A549 (cell line): ENCODE measurements at regions not wholly inside any gene's neighbourhood (a gene's known extent, or its start where the extent isn't known, plus 50 kb on each side); places are given as distances from the start of the nearest gene placed in this dataset.

Source experiments
- ATAC-seq, 2 experiments: fragments of 200-7000 bp in 1 of 2; fragments of >200 bp in 1 of 2; cut with Nextera tagmentation in 1 of 2; cut with Tn5 transposase in 1 of 2; 3 replicates each; pipeline versions ENCODE4 v1.8.0 to v1.9.1; 2018 to 2020; ENCODE audit warnings: mild to moderate bottlenecking in 1 of 2, moderate library complexity in 1 of 2
- CTCF ChIA-PET: fragments of 300-600 bp; sonication (Branson Sonifier 250); formaldehyde crosslinking; extraction: SDS; loops from one replicate; lab custom pipeline; 2021; ENCODE audit warnings: antibody characterized with exemption, inconsistent platforms; lab: Yijun Ruan, JAX
- POLR2A ChIA-PET: fragments of 350-600 bp; formaldehyde crosslinking; extraction: SDS; loops from one replicate; lab custom pipeline; 2021; ENCODE audit warnings: antibody characterized with exemption, inconsistent platforms; lab: Yijun Ruan, JAX
- DNase-seq, 2 experiments: peaks; one replicate each; pipeline versions ENCODE4 v3.0.0 to v3.0.0-alpha.2; 2011 to 2016; ENCODE audit warnings: low read depth in 1 of 2, low spot score in 1 of 2
- FAIRE-seq: peaks from 2 replicates; lab custom pipeline; 2011; peaks lifted over from hg19 to GRCh38; lab: Jason Lieb, UNC
- H3K27ac ChIP-seq, 2 experiments: fragments of >200 bp; sonication (Bioruptor Twin); formaldehyde crosslinking; 3 replicates each; pipeline ENCODE4 v1.5.1; 2016 to 2017
- H3K4me1 ChIP-seq: fragments of >200 bp; sonication (Bioruptor Twin); formaldehyde crosslinking; 3 replicates; pipeline ENCODE4 v1.6.1; 2016
- H3K4me2 ChIP-seq: fragments of >200 bp; sonication (Bioruptor Twin); formaldehyde crosslinking; 3 replicates; pipeline ENCODE4 v1.6.1; 2016
- H3K4me3 ChIP-seq: fragments of >200 bp; sonication (Bioruptor Twin); formaldehyde crosslinking; 3 replicates; pipeline ENCODE4 v1.5.1; 2016
- H3K9me3 ChIP-seq: fragments of >200 bp; sonication (Bioruptor Twin); formaldehyde crosslinking; 3 replicates; pipeline ENCODE4 v1.6.1; 2016
- BHLHE40 ChIP-seq: IDR thresholded peaks from 2 replicates; pipeline ENCODE4 v1.6.1; 2012; ENCODE audit warnings: low read depth, low read length, inconsistent platforms
- CBX2 ChIP-seq: fragments of 200-600 bp; sonication (generic); IDR thresholded peaks from 2 replicates; pipeline ENCODE4 v1.6.1; 2016; ENCODE audit warnings: low read depth, mild to moderate bottlenecking, borderline replicate concordance
- CEBPB ChIP-seq, 2 experiments: fragments of >200 bp in 1 of 2; sonication (Bioruptor Twin) in 1 of 2; formaldehyde crosslinking in 1 of 2; IDR thresholded peaks; 2 replicates each; pipeline ENCODE4 v1.6.1; 2012 to 2016
- CHD4 ChIP-seq: fragments of 200-600 bp; sonication (generic); IDR thresholded peaks from 2 replicates; pipeline ENCODE4 v1.6.1; 2016; ENCODE audit warnings: antibody characterized with exemption, mild to moderate bottlenecking, borderline replicate concordance
- FOSB ChIP-seq: fragments of 250-450 bp; sonication (Bioruptor Pico); IDR thresholded peaks from 2 replicates; pipeline ENCODE4 v1.5.0; 2020; ENCODE audit warnings: mild to moderate bottlenecking, moderate library complexity
- FOSL2 ChIP-seq, 2 experiments: fragments of 450-650 bp in 1 of 2; fragments of >200 bp in 1 of 2; sonication (Bioruptor Twin) in 1 of 2; formaldehyde crosslinking; IDR thresholded peaks; 2 replicates each; pipeline versions ENCODE4 v1.5.0 to v1.6.1; 2016 to 2020; ENCODE audit warnings: mild to moderate bottlenecking in 1 of 2, moderate library complexity in 1 of 2
- FOXS1 ChIP-seq: fragments of 250-450 bp; sonication (Bioruptor Pico); IDR thresholded peaks from 2 replicates; pipeline ENCODE4 v1.5.0; 2020; ENCODE audit warnings: mild to moderate bottlenecking, moderate library complexity
- HOXB13 ChIP-seq: fragments of 250-450 bp; sonication (Bioruptor Pico); IDR thresholded peaks from 2 replicates; pipeline ENCODE4 v1.5.0; 2020; ENCODE audit warnings: low read depth, mild to moderate bottlenecking, moderate library complexity
- HOXB5 ChIP-seq: fragments of 250-450 bp; sonication (Bioruptor Pico); IDR thresholded peaks from 2 replicates; pipeline ENCODE4 v1.5.0; 2020; ENCODE audit warnings: mild to moderate bottlenecking, moderate library complexity
- KDM5A ChIP-seq: fragments of 200-600 bp; sonication (generic); IDR thresholded peaks from 2 replicates; pipeline ENCODE4 v1.6.1; 2016; ENCODE audit warnings: antibody characterized with exemption, mild to moderate bottlenecking
- MAFK ChIP-seq: fragments of 450-650 bp; IDR thresholded peaks from 2 replicates; pipeline ENCODE4 v1.6.1; 2014; ENCODE audit not compliant: partially characterized antibody
- MAZ ChIP-seq: fragments of 150-350 bp; IDR thresholded peaks from 2 replicates; pipeline ENCODE4 v1.6.1; 2014; ENCODE audit warnings: antibody characterized with exemption, low read depth, low read length, borderline replicate concordance
- NFE2L2 ChIP-seq: fragments of 150-350 bp; conservative IDR thresholded peaks from 2 replicates; pipeline ENCODE4 v1.6.1; 2014; ENCODE audit warnings: low read length
- POLR2AphosphoS2 ChIP-seq: conservative IDR thresholded peaks from 2 replicates; pipeline ENCODE4 v1.6.1; 2012; ENCODE audit warnings: low read length, improper control_type of control experiment, inconsistent platforms
- RCOR1 ChIP-seq: fragments of 150-350 bp; IDR thresholded peaks from 2 replicates; pipeline ENCODE4 v1.6.1; 2014; ENCODE audit warnings: antibody characterized with exemption, low read length, low read depth
- RNF2 ChIP-seq: fragments of 200-600 bp; sonication (generic); IDR thresholded peaks from 2 replicates; pipeline ENCODE4 v1.6.1; 2016; ENCODE audit warnings: low read depth, mild to moderate bottlenecking, antibody characterized with exemption, moderate library complexity, borderline replicate concordance
- SMC3 ChIP-seq: fragments of >200 bp; sonication (Bioruptor Twin); formaldehyde crosslinking; IDR thresholded peaks from 3 replicates; pipeline ENCODE4 v1.6.1; 2018; ENCODE audit warnings: inconsistent platforms
- TFCP2L1 ChIP-seq: fragments of 250-450 bp; sonication (Bioruptor Pico); IDR thresholded peaks from 2 replicates; pipeline ENCODE4 v1.5.0; 2021; ENCODE audit warnings: mild to moderate bottlenecking
- TP53 ChIP-seq: fragments of 250-450 bp; sonication (Bioruptor Pico); IDR thresholded peaks from 2 replicates; pipeline ENCODE4 v1.5.0; 2021; ENCODE audit warnings: mild to moderate bottlenecking, moderate library complexity
- ZC3H11A ChIP-seq: fragments of 450-650 bp; IDR thresholded peaks from 2 replicates; pipeline ENCODE4 v1.6.1; 2014; ENCODE audit warnings: antibody characterized with exemption, mild to moderate bottlenecking
- ZFP36 ChIP-seq: fragments of 450-650 bp; IDR thresholded peaks from 2 replicates; pipeline ENCODE4 v1.6.1; 2014; ENCODE audit warnings: borderline replicate concordance; ENCODE audit not compliant: partially characterized antibody
- ZNF302 ChIP-seq: fragments of 250-450 bp; sonication (Bioruptor Pico); IDR thresholded peaks from 2 replicates; pipeline ENCODE4 v1.9.0; 2021; ENCODE audit warnings: inconsistent platforms, mild to moderate bottlenecking, moderate library complexity
- ZSCAN20 ChIP-seq: fragments of 250-450 bp; sonication (Bioruptor Pico); IDR thresholded peaks from 2 replicates; pipeline ENCODE4 v1.8.0; 2022; ENCODE audit warnings: mild to moderate bottlenecking, moderate library complexity
- WGBS: methylation state at CpG from one replicate; pipeline ENCODE4 v1.1.6; 2017; ENCODE audit errors: missing lambda C conversion rate; 5-methylcytosine and 5-hydroxymethylcytosine counted together
- TF ChIP-seq, protein P1 (sequence below): fragments of 150-350 bp; IDR thresholded peaks from 2 replicates; pipeline ENCODE4 v1.6.1; 2014; ENCODE audit warnings: low read depth, mild to moderate bottlenecking, low read length
- TF ChIP-seq, protein P2 (sequence below): fragments of 250-450 bp; sonication (Bioruptor Pico); IDR thresholded peaks from 2 replicates; pipeline ENCODE4 v1.5.0; 2021; ENCODE audit warnings: mild to moderate bottlenecking, moderate library complexity, borderline replicate concordance
- TF ChIP-seq, protein P3 (sequence below): fragments of >200 bp; sonication (Bioruptor Twin); formaldehyde crosslinking; IDR thresholded peaks from 3 replicates; pipeline ENCODE4 v1.5.1; 2016
- TF ChIP-seq, protein P4 (sequence below): IDR thresholded peaks from 2 replicates; pipeline ENCODE4 v1.6.1; 2012

DNA sequence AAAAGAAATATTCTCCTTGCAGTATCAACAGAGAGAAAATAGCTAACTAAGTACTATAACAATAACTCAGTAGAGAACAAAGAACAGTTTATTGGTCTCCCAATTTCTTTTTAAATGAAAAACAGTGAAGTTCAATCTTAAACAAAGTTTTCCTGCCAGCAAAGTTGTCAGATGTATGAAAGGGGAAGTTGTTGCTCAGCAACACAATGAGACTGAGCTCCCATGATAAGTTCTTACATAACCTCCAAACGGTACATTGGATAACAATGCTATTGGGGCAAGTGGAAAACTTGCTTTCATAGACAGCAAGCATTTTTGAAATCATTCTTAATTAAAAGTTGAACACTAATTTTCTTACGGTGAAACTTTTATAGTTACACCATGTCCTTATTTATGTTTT, 94.9 kb downstream of the ALG10B start:
- ChIA-PET POLR2A (no interaction called here), CTCF (no interaction called here)
- FAIRE-seq (no peak), ATAC-seq (no peak), DNase-seq (no peak)
- Histone ChIP-seq H3K4me2 (no peak overlapping the region), H3K4me1 (no peaks in the 10 kb centered on the region), H3K27ac (no peak overlapping the region), H3K4me3 (no peak overlapping the region), H3K9me3 (no peaks in the 10 kb centered on the region)
- TF ChIP-seq CHD4 (no peak), HOXB5 (CRISPR knock-in tag) (no peak), CBX2 (no peak), KDM5A (no peak), MAFK (no peak), FOSL2 (IDR thresholded peaks at IDR 0.05) (no peak), FOSL2 (CRISPR knock-in tag; IDR thresholded peaks at IDR 0.05) (no peak), RNF2 (no peak), BHLHE40 (no peak), NFE2L2 (no peak)
- TF ChIP-seq, protein P1, sequence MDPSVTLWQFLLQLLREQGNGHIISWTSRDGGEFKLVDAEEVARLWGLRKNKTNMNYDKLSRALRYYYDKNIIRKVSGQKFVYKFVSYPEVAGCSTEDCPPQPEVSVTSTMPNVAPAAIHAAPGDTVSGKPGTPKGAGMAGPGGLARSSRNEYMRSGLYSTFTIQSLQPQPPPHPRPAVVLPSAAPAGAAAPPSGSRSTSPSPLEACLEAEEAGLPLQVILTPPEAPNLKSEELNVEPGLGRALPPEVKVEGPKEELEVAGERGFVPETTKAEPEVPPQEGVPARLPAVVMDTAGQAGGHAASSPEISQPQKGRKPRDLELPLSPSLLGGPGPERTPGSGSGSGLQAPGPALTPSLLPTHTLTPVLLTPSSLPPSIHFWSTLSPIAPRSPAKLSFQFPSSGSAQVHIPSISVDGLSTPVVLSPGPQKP = no peak
- TF ChIP-seq, protein P2, sequence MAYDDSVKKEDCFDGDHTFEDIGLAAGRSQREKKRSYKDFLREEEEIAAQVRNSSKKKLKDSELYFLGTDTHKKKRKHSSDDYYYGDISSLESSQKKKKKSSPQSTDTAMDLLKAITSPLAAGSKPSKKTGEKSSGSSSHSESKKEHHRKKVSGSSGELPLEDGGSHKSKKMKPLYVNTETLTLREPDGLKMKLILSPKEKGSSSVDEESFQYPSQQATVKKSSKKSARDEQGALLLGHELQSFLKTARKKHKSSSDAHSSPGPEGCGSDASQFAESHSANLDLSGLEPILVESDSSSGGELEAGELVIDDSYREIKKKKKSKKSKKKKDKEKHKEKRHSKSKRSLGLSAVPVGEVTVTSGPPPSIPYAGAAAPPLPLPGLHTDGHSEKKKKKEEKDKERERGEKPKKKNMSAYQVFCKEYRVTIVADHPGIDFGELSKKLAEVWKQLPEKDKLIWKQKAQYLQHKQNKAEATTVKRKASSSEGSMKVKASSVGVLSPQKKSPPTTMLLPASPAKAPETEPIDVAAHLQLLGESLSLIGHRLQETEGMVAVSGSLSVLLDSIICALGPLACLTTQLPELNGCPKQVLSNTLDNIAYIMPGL (CRISPR knock-in tag) = no peak
- TF ChIP-seq, protein P3, sequence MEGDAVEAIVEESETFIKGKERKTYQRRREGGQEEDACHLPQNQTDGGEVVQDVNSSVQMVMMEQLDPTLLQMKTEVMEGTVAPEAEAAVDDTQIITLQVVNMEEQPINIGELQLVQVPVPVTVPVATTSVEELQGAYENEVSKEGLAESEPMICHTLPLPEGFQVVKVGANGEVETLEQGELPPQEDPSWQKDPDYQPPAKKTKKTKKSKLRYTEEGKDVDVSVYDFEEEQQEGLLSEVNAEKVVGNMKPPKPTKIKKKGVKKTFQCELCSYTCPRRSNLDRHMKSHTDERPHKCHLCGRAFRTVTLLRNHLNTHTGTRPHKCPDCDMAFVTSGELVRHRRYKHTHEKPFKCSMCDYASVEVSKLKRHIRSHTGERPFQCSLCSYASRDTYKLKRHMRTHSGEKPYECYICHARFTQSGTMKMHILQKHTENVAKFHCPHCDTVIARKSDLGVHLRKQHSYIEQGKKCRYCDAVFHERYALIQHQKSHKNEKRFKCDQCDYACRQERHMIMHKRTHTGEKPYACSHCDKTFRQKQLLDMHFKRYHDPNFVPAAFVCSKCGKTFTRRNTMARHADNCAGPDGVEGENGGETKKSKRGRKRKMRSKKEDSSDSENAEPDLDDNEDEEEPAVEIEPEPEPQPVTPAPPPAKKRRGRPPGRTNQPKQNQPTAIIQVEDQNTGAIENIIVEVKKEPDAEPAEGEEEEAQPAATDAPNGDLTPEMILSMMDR = no peak
- WGBS = 49% methylated on average over 2 of the region's 2 CpGs

DNA sequence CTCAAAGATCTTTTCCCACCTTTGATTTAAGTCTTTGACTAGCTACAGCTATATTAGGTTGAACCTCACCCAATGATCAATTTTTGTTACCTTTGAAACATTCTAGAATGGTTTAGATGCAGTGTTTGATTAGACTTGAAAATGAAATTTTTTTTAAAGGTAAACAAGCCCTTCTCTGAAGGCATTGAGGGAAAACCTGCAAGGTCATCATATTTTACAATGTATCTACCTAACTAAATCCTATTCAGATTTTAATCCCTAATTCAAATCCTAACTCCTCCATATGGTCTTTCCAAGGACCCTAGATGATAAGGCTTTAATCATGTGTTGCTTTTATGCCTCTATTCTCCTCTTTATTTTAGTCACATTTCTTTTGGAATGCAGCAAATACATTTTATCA, 95.4 kb downstream of the ALG10B start:
- ChIA-PET POLR2A (no interaction called here), CTCF (no interaction called here)
- Histone ChIP-seq H3K27ac (no peak overlapping the region), H3K4me1 (no peaks in the 10 kb centered on the region), H3K4me3 (no peak overlapping the region), H3K9me3 (no peaks in the 10 kb centered on the region), H3K4me2 (no peak overlapping the region)
- DNase-seq (no peak), ATAC-seq (no peak), FAIRE-seq (no peak)
- TF ChIP-seq ZNF302 (no peak), FOSL2 (IDR thresholded peaks at IDR 0.05) (no peak), FOSL2 (CRISPR knock-in tag; IDR thresholded peaks at IDR 0.05) (no peak), MAFK (peak; percentile 92), MAZ (no peak), ZFP36 (no peak), HOXB13 (CRISPR knock-in tag) (no peak), TP53 (CRISPR knock-in tag) (no peak)

DNA sequence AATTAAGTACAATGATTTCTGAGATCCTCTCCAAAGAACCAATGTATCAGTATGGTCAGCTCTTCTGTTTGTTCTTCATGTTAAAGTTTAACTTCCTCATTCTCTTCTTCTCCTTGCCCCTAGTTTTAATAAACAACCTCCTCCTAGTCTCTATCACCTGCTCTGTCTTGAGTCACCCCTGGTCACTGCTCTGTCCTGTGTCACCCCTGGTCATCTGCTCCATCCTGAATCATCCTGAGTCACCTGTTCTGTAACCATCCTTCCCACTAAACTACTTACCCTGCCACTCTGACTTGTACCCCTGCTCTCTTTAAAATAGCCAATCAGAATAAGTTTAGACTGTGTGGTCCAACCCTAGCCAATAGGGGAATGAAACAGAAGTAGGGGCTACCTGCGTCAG, 100.5 kb downstream of the ALG10B start:
- no peak for ATAC-seq
- H3K4me1 ChIP-seq = no peaks in the 10 kb centered on the region
- FAIRE-seq = no peak
- DNase-seq = no peak
- no peak overlapping the region for H3K4me2 ChIP-seq
- ChIA-PET POLR2A (no interaction called here), CTCF (no interaction called here)
- no peak overlapping the region for H3K27ac ChIP-seq
- no peak overlapping the region for H3K4me3 ChIP-seq
- WGBS = 57% methylated on average over 1 of the region's 1 CpG
- TF ChIP-seq FOXS1 (CRISPR knock-in tag) (no peak), TFCP2L1 (no peak), BHLHE40 (no peak), POLR2AphosphoS2 (no peak), CHD4 (no peak), CEBPB (IDR thresholded peaks at IDR 0.05) (no peak), KDM5A (no peak), HOXB5 (CRISPR knock-in tag) (no peak), MAZ (no peak), ZSCAN20 (CRISPR knock-in tag) (no peak), RNF2 (no peak), TP53 (CRISPR knock-in tag) (no peak), FOSB (no peak), ZC3H11A (no peak), RCOR1 (no peak), SMC3 (no peak)
- TF ChIP-seq, protein P1 = no peak
- TF ChIP-seq, protein P4, sequence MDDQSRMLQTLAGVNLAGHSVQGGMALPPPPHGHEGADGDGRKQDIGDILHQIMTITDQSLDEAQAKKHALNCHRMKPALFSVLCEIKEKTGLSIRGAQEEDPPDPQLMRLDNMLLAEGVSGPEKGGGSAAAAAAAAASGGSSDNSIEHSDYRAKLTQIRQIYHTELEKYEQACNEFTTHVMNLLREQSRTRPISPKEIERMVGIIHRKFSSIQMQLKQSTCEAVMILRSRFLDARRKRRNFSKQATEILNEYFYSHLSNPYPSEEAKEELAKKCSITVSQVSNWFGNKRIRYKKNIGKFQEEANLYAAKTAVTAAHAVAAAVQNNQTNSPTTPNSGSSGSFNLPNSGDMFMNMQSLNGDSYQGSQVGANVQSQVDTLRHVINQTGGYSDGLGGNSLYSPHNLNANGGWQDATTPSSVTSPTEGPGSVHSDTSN = no peak
- TF ChIP-seq, all 56 proteins: peak for 0
- H3K9me3 ChIP-seq = no peaks in the 10 kb centered on the region
